NCI-H2081 treated with DMSO at 0.1 percent for 48 hours (cell line): ENCODE measurements at regions not wholly inside any gene's neighbourhood (a gene's known extent, or its start where the extent isn't known, plus 50 kb on each side); places are given as distances from the start of the nearest gene placed in this dataset.
A peak's percentile ranks its signal among the peaks of the same experiment; 100 is the strongest.
"Not testable (repeated sequence)": the region's sequence is repeated elsewhere in the genome, so short reads cannot be mapped to it uniquely, and the experiment has no call there.

Experiments
- DNase-seq: peaks from one replicate; lab custom pipeline; 2025; lab: John Stamatoyannopoulos, UW

DNA sequence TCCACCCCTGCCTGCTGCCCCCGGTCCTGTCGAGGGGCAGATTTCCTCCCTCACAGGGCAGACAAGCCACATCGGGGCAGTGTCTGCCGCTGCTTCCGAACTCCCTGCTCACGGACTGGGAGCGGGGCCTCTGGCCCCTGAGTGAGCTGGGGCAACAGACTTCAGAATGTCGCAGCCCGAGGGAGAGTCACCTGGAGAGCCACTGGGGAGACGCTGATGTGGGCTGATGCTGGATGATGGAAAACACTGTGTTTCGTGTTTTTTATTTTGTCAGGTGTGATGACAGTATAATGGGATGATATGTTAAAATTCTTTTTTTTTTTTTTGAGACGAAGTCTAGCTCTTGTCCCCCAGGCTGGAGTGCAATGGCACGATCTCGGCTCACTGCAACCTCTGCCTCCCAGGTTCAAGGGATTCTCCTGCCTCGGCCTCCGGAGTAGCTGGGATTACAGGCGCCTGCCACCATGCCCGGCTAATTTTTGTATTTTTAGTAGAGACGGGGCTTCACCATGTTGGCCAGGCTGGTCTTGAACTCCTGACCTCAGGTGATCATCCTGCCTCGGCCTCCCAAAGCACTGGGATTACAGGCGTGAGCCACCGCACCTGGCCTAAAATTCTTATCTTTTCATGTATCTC is 52.1 kb upstream of the SEPTIN5 start:
- not testable (repeated sequence) for DNase-seq

DNA sequence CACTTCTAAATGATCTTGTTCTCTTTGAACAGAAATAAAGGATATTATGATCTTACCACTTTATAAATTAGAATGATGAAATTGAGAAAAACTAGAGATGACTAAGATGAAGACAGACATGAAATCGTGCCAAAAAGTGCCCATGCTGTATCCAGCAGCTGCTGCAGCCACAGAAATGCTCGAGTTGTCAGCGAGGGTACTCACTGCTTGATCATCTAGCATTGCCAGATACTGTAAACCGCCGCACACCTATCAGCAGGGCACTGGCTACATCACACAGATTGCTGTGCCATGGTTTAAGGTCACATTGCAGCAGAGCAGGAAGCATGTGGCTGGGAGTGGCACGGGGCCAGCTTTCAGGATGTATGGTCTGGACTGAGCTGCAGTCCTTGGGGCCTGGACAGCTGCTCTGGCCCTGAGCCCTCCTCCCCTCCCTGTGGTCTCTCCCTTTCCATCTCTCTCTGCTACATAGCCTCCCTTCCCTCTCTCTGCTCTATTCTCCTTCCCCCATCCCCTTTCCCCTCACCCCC is 51.0 kb upstream of the SEPTIN5 start:
- DNase-seq = no peak

GRCh38 chr22:19663821-19664355 is 50.4 kb upstream of the SEPTIN5 start:
- peak; percentile 5 for DNase-seq

- DNase-seq = no peak
Measured at GRCh38 chr22:19664406-19664805, 49.9 kb upstream of the SEPTIN5 start.
